ENCODE measurements at regions not wholly inside any gene's neighbourhood (a gene's known extent, or its start where the extent isn't known, plus 50 kb on each side); places are given as distances from the start of the nearest gene placed in this dataset.
"Not testable (repeated sequence)": the region's sequence is repeated elsewhere in the genome, so short reads cannot be mapped to it uniquely, and the experiment has no call there.

GRCh38 chr13:99093997-99094396, 106.7 kb upstream of the UBAC2 start:
- Mint-ChIP-seq H3K27ac (no peak overlapping the region), H3K9me3 (peaks cover 0 to 2% (median 0%) of the 10 kb centered on the region in 7 donors), H3K4me3 (no peak overlapping the region), H3K36me3 (peaks cover 7% of the 10 kb centered on the region), H3K4me1 (peaks cover 0 to 3% (median 1%) of the 10 kb centered on the region in 4 donors), H3K27me3 (peaks cover 16% of the 10 kb centered on the region)
- Histone ChIP-seq H3K4me1 (ENCODE audit: control insufficient read depth, insufficient read depth, low read length, poor library complexity, severe bottlenecking) (no peaks in the 10 kb centered on the region), H3K27me3 (ENCODE audit: control insufficient read depth, insufficient read depth, low read length) (no peaks in the 10 kb centered on the region), H3K9me3 (ENCODE audit: control insufficient read depth in 2 of 2, low read length in 2 of 2) (no peaks in the 10 kb centered on the region), H3K4me3 (ENCODE audit: low read depth, low read length) (no peak overlapping the region), H3K27ac (ENCODE audit: insufficient read depth, low read length, poor library complexity, severe bottlenecking) (no peak overlapping the region), H3K36me3 (ENCODE audit: control insufficient read depth, insufficient read depth, low read length) (no peaks in the 10 kb centered on the region)
- ATAC-seq (ENCODE audit: low read depth in 2 of 2) (no peak), DNase-seq (no peak)

GRCh38 chr13:99101831-99102230, 98.8 kb upstream of the UBAC2 start:
- not testable (repeated sequence) for H3K9me3 Mint-ChIP-seq; H3K4me3 ChIP-seq (ENCODE audit: low read depth, low read length); H3K27ac Mint-ChIP-seq; DNase-seq; H3K4me3 Mint-ChIP-seq; H3K4me1 Mint-ChIP-seq; ATAC-seq (ENCODE audit: low read depth in 2 of 2); H3K27me3 ChIP-seq (ENCODE audit: control insufficient read depth, insufficient read depth, low read length); H3K4me1 ChIP-seq (ENCODE audit: control insufficient read depth, insufficient read depth, low read length, poor library complexity, severe bottlenecking); H3K36me3 ChIP-seq (ENCODE audit: control insufficient read depth, insufficient read depth, low read length); H3K27ac ChIP-seq (ENCODE audit: insufficient read depth, low read length, poor library complexity, severe bottlenecking); H3K36me3 Mint-ChIP-seq; H3K9me3 ChIP-seq (ENCODE audit: control insufficient read depth in 2 of 2, low read length in 2 of 2)
- peaks cover 19% of the 10 kb centered on the region for H3K27me3 Mint-ChIP-seq

GRCh38 chr13:99103536-99103935, 97.1 kb upstream of the UBAC2 start:
- H3K36me3 Mint-ChIP-seq = no peaks in the 10 kb centered on the region
- H3K4me1 Mint-ChIP-seq = peaks cover 0 to 6% (median 3%) of the 10 kb centered on the region in 4 donors
- H3K9me3 ChIP-seq (ENCODE audit: control insufficient read depth in 2 of 2, low read length in 2 of 2) = no peaks in the 10 kb centered on the region
- no peaks in the 10 kb centered on the region for H3K4me1 ChIP-seq (ENCODE audit: control insufficient read depth, insufficient read depth, low read length, poor library complexity, severe bottlenecking)
- H3K27ac Mint-ChIP-seq = no peak overlapping the region
- DNase-seq (no peak), ATAC-seq (ENCODE audit: low read depth in 2 of 2) (no peak)
- H3K4me3 Mint-ChIP-seq = no peak overlapping the region
- H3K9me3 Mint-ChIP-seq = peaks cover 0 to 3% (median 0%) of the 10 kb centered on the region in 7 donors
- no peaks in the 10 kb centered on the region for H3K27me3 ChIP-seq (ENCODE audit: control insufficient read depth, insufficient read depth, low read length)
- H3K4me3 ChIP-seq (ENCODE audit: low read depth, low read length) = no peak overlapping the region
- peaks cover 22% of the 10 kb centered on the region for H3K27me3 Mint-ChIP-seq
- no peak overlapping the region for H3K27ac ChIP-seq (ENCODE audit: insufficient read depth, low read length, poor library complexity, severe bottlenecking)
- H3K36me3 ChIP-seq (ENCODE audit: control insufficient read depth, insufficient read depth, low read length) = no peaks in the 10 kb centered on the region

GRCh38 chr13:99104396-99104795, 96.3 kb upstream of the UBAC2 start:
- Mint-ChIP-seq H3K4me1 (peaks cover 0 to 6% (median 3%) of the 10 kb centered on the region in 4 donors), H3K4me3 (no peak overlapping the region), H3K9me3 (peaks cover 0 to 7% (median 0%) of the 10 kb centered on the region in 7 donors), H3K27me3 (peaks cover 22% of the 10 kb centered on the region), H3K36me3 (no peaks in the 10 kb centered on the region), H3K27ac (no peak overlapping the region)
- no peak overlapping the region for H3K4me3 ChIP-seq (ENCODE audit: low read depth, low read length)
- H3K36me3 ChIP-seq (ENCODE audit: control insufficient read depth, insufficient read depth, low read length) = no peaks in the 10 kb centered on the region
- H3K27ac ChIP-seq (ENCODE audit: insufficient read depth, low read length, poor library complexity, severe bottlenecking) = no peak overlapping the region
- no peak for ATAC-seq (ENCODE audit: low read depth in 2 of 2)
- no peaks in the 10 kb centered on the region for H3K27me3 ChIP-seq (ENCODE audit: control insufficient read depth, insufficient read depth, low read length)
- H3K4me1 ChIP-seq (ENCODE audit: control insufficient read depth, insufficient read depth, low read length, poor library complexity, severe bottlenecking) = no peaks in the 10 kb centered on the region
- no peak for DNase-seq
- H3K9me3 ChIP-seq (ENCODE audit: control insufficient read depth in 2 of 2, low read length in 2 of 2) = no peaks in the 10 kb centered on the region

- Histone ChIP-seq H3K9me3 (ENCODE audit: control insufficient read depth in 2 of 2, low read length in 2 of 2) (no peaks in the 10 kb centered on the region), H3K36me3 (ENCODE audit: control insufficient read depth, insufficient read depth, low read length) (no peaks in the 10 kb centered on the region), H3K4me1 (ENCODE audit: control insufficient read depth, insufficient read depth, low read length, poor library complexity, severe bottlenecking) (no peaks in the 10 kb centered on the region), H3K27me3 (ENCODE audit: control insufficient read depth, insufficient read depth, low read length) (no peaks in the 10 kb centered on the region), H3K4me3 (ENCODE audit: low read depth, low read length) (no peak overlapping the region), H3K27ac (ENCODE audit: insufficient read depth, low read length, poor library complexity, severe bottlenecking) (no peak overlapping the region)
- Mint-ChIP-seq H3K27me3 (peaks cover 27% of the 10 kb centered on the region), H3K9me3 (peaks cover 0 to 7% (median 0%) of the 10 kb centered on the region in 7 donors), H3K36me3 (no peaks in the 10 kb centered on the region), H3K27ac (no peak overlapping the region), H3K4me3 (no peak overlapping the region), H3K4me1 (peaks cover 0 to 6% (median 3%) of the 10 kb centered on the region in 4 donors)
- ATAC-seq (ENCODE audit: low read depth in 2 of 2) = no peak
- no peak for DNase-seq
Measured at GRCh38 chr13:99105160-99105559, 95.5 kb upstream of the UBAC2 start.

- DNase-seq (no peak), ATAC-seq (ENCODE audit: low read depth in 2 of 2) (no peak)
- H3K4me3 ChIP-seq (ENCODE audit: low read depth, low read length) = no peak overlapping the region
- peaks cover 7% of the 10 kb centered on the region for H3K27me3 Mint-ChIP-seq
- H3K36me3 Mint-ChIP-seq = no peaks in the 10 kb centered on the region
- H3K9me3 Mint-ChIP-seq = peaks cover 0 to 5% (median 2%) of the 10 kb centered on the region in 7 donors
- H3K36me3 ChIP-seq (ENCODE audit: control insufficient read depth, insufficient read depth, low read length) = no peaks in the 10 kb centered on the region
- H3K9me3 ChIP-seq (ENCODE audit: control insufficient read depth in 2 of 2, low read length in 2 of 2) = no peaks in the 10 kb centered on the region
- no peaks in the 10 kb centered on the region for H3K4me1 Mint-ChIP-seq
- no peaks in the 10 kb centered on the region for H3K4me1 ChIP-seq (ENCODE audit: control insufficient read depth, insufficient read depth, low read length, poor library complexity, severe bottlenecking)
- no peak overlapping the region for H3K4me3 Mint-ChIP-seq
- peaks cover 2% of the 10 kb centered on the region for H3K27me3 ChIP-seq (ENCODE audit: control insufficient read depth, insufficient read depth, low read length)
- no peak overlapping the region for H3K27ac Mint-ChIP-seq
- no peak overlapping the region for H3K27ac ChIP-seq (ENCODE audit: insufficient read depth, low read length, poor library complexity, severe bottlenecking)
Measured at GRCh38 chr13:99113351-99113750, 87.3 kb upstream of the UBAC2 start.

GRCh38 chr13:99118179-99118578, 82.5 kb upstream of the UBAC2 start:
- peaks cover 8 to 13% (median 10%) of the 10 kb centered on the region in 4 donors for H3K4me1 Mint-ChIP-seq
- H3K27me3 ChIP-seq (ENCODE audit: control insufficient read depth, insufficient read depth, low read length) = no peaks in the 10 kb centered on the region
- no peak for ATAC-seq (ENCODE audit: low read depth in 2 of 2)
- H3K36me3 ChIP-seq (ENCODE audit: control insufficient read depth, insufficient read depth, low read length) = no peaks in the 10 kb centered on the region
- H3K9me3 Mint-ChIP-seq = peaks cover 0 to 4% (median 2%) of the 10 kb centered on the region in 7 donors
- no peak overlapping the region for H3K27ac ChIP-seq (ENCODE audit: insufficient read depth, low read length, poor library complexity, severe bottlenecking)
- H3K9me3 ChIP-seq (ENCODE audit: control insufficient read depth in 2 of 2, low read length in 2 of 2) = no peaks in the 10 kb centered on the region
- no peak overlapping the region for H3K27ac Mint-ChIP-seq
- no peaks in the 10 kb centered on the region for H3K27me3 Mint-ChIP-seq
- H3K4me3 Mint-ChIP-seq = no peak overlapping the region
- H3K36me3 Mint-ChIP-seq = peaks cover 5% of the 10 kb centered on the region
- no peaks in the 10 kb centered on the region for H3K4me1 ChIP-seq (ENCODE audit: control insufficient read depth, insufficient read depth, low read length, poor library complexity, severe bottlenecking)
- no peak overlapping the region for H3K4me3 ChIP-seq (ENCODE audit: low read depth, low read length)
- DNase-seq = no peak

- Mint-ChIP-seq H3K9me3 (peaks cover 0 to 4% (median 2%) of the 10 kb centered on the region in 7 donors), H3K4me3 (peak overlapping the region in 1 of 4 donors; percentile 66), H3K27me3 (no peaks in the 10 kb centered on the region), H3K4me1 (peaks cover 9 to 21% (median 15%) of the 10 kb centered on the region in 4 donors), H3K27ac (no peak overlapping the region), H3K36me3 (peaks cover 5% of the 10 kb centered on the region)
- Histone ChIP-seq H3K36me3 (ENCODE audit: control insufficient read depth, insufficient read depth, low read length) (no peaks in the 10 kb centered on the region), H3K27ac (ENCODE audit: insufficient read depth, low read length, poor library complexity, severe bottlenecking) (no peak overlapping the region), H3K4me1 (ENCODE audit: control insufficient read depth, insufficient read depth, low read length, poor library complexity, severe bottlenecking) (peaks cover 2% of the 10 kb centered on the region), H3K27me3 (ENCODE audit: control insufficient read depth, insufficient read depth, low read length) (no peaks in the 10 kb centered on the region), H3K4me3 (ENCODE audit: low read depth, low read length) (no peak overlapping the region), H3K9me3 (ENCODE audit: control insufficient read depth in 2 of 2, low read length in 2 of 2) (no peaks in the 10 kb centered on the region)
- peak; percentile 16 to 31 for ATAC-seq (ENCODE audit: low read depth in 2 of 2)
- no peak for DNase-seq
Measured at GRCh38 chr13:99119656-99120055, 81.0 kb upstream of the UBAC2 start.

Measured in CD4-positive, CD25-positive, alpha-beta regulatory T cell (primary cell).